IPS-18c (cell line): ENCODE measurements at regions not wholly inside any gene's neighbourhood (a gene's known extent, or its start where the extent isn't known, plus 50 kb on each side); places are given as distances from the start of the nearest gene placed in this dataset.

Experiments
- H3K4me3 ChIP-seq: 2 replicates; pipeline ENCODE4 v1.7.0; 2013; ENCODE audit warnings: low read depth, mild to moderate bottlenecking, low read length, moderate library complexity; ENCODE audit not compliant: insufficient read depth
- H3K9me3 ChIP-seq: one replicate; pipeline ENCODE4 v1.6.1; 2013; ENCODE audit warnings: mild to moderate bottlenecking, low read length, moderate library complexity; ENCODE audit not compliant: control insufficient read depth, insufficient read depth

DNA sequence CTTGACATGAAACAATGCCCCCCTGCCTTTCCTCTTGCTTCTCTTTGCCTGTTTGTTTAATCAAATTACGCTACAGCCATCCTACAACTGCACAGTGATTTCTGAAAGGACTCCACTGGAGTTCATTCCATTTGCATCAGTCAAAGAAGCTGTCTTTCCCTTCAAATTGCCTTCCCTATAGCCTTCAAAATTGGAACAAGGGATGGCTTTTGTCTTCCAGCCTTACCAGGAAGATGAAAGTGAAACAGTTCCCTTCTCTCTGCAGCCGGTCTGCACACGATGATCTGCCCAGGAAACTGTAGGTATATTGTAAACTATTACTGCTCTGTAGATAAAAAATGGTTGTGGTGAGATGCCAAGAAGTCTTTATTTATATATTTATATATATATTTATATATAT lies 65.6 kb upstream of the ETS2 start:
- Histone ChIP-seq H3K4me3 (no peak overlapping the region), H3K9me3 (no peaks in the 10 kb centered on the region)

DNA sequence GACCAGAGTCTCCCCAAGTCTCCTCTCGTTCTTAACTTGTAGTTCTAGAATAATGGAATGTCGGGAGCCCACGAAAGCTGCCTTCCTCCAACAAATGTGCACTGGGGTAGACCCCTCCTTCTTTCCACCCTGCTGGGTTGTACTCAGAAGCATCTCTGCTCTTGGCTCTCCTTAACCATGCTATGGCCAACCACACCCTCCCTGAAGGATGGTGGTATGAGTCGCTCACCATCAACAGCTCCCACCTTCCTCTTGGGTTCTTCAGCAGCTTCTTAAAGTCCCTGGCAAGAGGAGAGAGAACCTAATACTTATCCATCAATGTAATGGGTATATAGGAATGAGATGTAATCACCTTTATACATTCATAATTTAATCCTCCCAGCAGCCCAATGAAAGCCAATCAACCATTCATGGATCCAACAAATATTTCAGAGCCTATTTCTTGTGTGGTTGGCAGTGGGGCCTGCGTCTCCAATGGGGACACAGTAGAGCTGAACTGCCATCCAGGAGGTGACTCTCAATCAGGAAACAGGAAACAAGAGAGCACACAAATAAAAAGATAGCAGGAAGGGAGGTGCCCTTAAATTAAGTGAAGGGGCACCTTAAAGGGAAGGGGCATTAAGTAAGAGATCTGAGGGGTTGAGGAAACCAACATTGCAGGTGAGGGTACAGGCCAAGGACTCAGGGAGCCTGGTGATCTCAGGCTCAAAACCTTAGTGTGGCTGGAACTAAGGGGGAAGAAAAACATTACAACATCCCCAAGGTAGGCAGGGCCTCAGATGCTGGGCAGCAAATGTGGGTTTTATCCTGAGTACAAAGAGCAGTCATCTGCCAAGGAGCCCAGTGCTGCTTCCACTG lies 64.4 kb upstream of the ETS2 start:
- Histone ChIP-seq H3K4me3 (no peak overlapping the region), H3K9me3 (no peaks in the 10 kb centered on the region)

DNA sequence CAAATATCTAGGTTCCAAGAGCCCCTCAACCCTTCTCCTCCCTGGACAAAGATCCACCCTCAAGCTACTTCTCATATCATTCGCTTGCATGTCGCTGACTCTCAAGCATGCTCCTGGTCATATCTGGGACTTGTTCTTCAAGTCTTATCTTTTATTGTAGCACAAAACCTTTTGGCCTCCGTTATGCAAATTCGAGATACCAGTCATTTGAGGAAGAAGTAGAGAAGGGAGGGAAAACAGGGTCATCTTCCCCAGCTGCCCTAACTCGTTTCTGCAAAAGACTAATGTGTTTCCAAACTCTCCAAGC lies 63.8 kb upstream of the ETS2 start:
- H3K4me3 ChIP-seq: no peak overlapping the region
- H3K9me3 ChIP-seq: no peaks in the 10 kb centered on the region

DNA sequence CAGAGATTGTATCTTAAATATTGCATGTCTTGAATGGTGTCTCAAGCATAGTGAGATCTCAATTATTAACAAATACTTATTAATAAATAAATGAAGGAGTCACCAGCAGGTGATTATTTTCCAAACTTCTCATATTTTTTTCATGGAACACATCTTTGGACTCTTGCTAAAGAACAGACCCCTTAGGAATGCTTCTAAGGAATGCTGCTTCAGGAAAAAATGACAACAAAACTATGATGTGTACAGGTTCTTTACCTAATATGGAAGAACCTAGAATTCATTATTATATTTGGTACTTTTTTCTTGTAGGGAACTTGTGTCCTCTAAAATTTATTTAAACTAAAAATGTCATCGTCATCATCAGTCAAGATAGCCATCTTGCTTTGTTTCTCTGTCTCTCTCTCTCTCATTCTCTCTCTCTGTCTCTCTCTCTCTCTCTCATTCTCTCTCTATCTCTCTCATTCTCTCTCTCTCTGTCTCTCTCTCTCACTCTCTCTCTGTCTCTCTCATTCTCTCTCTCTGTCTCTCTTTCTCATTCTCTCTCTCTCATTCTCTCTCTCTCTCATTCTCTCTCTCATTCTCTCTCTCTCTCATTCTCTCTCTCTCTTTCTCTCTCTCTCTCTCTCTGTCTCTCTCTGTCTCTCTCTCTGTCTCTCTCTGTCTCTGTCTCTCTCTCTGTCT lies 63.0 kb upstream of the ETS2 start:
- H3K4me3 ChIP-seq: no peak overlapping the region
- H3K9me3 ChIP-seq: no peaks in the 10 kb centered on the region

DNA sequence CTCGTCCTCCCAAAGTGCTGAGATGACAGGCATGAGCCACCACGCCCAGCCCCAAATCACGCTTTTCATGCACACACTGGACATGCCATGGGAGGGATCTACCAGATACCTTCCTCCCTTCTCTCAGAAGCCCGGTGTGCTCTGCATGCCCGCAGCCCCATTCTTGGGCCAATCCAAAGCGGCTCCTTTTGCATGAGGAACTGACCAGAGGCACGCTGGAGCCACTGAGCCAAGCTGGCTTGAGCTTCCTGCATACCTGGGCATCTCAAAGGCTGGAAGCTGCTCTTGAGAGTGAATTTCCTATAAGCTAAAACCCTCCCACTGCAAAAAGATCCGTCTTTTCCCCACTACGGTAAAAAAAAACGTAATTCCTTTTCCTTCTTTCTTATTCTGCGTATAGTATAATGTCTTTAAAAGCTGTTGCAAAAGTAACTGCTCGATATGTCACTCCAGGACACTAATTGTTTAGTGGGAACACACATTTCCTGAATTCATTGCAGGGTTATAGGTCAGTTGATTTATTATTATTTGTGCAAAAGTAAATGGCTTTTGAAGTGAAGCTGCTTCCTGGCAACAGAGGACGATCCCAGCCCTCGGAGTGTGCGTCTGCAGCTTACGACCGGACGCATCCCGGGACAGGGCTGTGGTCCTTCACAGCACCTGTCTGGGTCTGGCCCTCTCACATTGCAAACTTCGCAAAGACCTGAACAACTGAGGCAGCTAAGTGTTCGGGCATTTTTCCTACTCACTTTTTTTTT lies 61.8 kb upstream of the ETS2 start:
- H3K4me3 ChIP-seq: no peak overlapping the region
- no peaks in the 10 kb centered on the region for H3K9me3 ChIP-seq

DNA sequence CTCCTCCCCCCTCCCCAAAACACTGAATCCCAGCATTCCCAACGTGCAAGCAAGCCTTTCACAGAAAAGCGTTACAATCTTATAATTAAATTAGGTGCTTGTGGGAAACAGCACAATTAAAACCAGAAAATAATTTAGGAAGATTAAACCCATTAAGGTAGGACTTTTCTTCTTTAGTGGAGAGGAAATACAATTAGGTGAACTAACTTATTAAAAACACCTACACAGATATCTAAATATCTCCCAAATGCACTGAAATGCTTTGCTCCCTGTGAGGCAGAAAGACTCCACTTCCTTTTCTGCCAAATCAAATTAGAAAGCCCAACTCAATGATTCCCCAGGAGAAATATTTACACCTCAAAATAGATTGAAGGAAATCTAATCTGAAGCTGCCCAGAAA lies 60.9 kb upstream of the ETS2 start:
- Histone ChIP-seq H3K9me3 (no peaks in the 10 kb centered on the region), H3K4me3 (no peak overlapping the region)

DNA sequence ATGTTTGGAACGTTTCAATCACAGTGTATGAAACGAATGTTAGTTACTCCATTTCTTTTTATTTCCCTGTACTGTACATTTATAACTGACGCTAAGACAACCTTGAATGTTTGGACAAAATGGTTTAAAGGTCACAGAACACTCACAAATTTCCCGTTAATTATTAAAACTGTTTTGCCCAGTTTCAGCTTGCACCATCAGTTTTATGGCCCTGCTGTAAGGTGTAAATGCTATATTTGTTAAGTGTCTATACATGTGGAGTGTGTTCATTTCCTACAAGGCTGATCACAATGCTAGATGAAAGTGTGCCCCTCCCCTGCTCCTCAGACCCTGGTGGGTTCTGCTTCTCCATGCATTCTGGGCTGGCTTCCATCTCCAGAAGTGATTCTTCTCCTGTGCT lies 57.9 kb upstream of the ETS2 start:
- Histone ChIP-seq H3K4me3 (no peak overlapping the region), H3K9me3 (no peaks in the 10 kb centered on the region)

DNA sequence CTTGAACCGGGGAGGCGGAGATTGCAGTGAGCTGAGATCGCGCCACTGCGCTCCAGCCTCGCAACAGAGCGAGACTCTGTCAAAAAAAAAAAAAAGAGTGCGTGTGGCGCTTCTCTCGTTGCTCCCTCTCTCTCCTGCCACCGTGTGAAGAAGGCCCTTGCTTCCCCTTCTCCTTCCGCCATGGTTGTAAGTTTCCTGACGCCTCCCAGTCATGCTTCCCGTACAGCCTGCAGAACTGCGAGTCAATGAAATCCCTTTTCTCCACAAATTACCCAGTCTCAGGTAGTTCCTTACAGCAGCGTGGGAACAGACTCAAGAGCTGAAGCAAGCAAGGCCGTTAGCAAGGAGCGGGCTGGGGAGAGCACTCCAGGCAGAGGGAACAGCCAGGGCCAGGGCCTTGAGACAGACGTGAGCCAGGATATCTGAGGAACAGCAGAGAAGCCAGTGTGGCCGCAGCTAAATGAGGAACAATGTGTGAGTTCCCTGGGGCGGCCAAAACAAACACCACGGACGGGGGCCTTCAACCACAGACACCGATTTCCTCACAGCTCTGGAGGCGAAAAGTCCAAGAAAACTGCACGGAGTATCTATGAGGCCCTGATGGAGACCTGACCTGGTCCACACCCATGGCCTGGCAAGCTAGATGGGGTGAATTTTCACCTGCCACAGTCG lies 54.2 kb upstream of the ETS2 start:
- Histone ChIP-seq H3K9me3 (no peaks in the 10 kb centered on the region), H3K4me3 (no peak overlapping the region)

DNA sequence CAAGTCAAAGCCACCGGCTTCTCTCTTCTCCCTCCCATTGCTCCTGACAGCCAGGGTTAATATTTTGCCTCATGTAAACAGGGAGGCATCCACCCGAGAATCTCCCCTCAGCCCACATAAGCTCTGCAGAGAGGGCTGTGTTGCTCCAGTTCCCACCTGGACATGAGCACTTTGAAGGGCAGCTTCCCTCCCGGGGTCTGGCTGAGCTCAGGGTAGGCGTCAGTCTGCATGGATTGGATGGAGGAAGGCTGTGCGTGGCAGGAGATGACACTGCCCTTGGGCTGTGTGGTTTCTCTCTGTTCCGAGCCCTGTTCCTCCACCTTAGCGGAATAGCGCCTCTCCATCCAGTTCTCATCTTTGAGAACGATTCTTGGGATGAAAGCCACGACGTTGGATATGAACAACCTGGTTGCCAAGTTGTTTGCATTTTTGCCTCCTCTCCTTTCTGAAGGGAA lies 53.7 kb upstream of the ETS2 start:
- Histone ChIP-seq H3K9me3 (no peaks in the 10 kb centered on the region), H3K4me3 (no peak overlapping the region)

DNA sequence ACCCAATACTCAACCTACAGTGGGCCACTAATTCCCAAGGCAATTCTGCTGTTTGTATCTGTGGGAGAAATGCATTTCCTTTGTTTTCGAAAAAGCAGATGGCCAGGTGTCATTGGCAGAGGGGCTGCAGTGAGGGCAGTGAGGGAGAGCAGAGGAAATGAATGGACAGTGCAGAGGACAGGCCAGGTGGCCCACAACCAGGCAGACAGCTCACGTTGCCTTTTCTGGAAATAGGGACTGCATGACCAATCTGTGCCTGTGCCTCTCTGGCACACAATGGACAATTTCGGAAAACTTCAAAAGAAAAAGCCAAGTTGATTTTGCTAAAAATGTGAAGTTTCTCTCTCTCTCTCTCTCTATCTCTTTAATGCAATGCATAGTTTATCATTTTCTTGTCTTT lies 52.6 kb upstream of the ETS2 start:
- H3K9me3 ChIP-seq: no peaks in the 10 kb centered on the region
- H3K4me3 ChIP-seq: no peak overlapping the region

DNA sequence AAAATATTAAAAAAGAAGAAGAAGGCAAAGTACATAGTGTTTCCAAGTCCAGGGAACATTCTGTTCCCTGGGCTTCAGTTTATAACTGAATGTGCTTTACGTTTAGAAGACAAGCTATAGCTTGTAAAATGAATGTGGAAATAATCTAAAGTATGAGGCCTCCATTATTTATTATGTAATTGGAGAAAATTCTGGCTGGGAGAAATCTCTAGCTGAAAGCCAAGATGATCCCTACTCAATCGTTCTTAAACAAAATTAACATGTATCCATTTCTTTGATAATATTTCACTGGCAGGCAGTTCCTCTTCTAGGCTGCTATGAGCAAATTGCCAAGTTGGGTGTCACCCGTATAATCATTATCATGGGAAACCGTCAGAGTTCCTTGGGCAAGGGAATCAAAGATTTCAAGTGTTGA lies 52.2 kb upstream of the ETS2 start:
- no peaks in the 10 kb centered on the region for H3K9me3 ChIP-seq
- H3K4me3 ChIP-seq: no peak overlapping the region
